ENCODE measurements at regions not wholly inside any gene's neighbourhood (a gene's known extent, or its start where the extent isn't known, plus 50 kb on each side); places are given as distances from the start of the nearest gene placed in this dataset.

DNA sequence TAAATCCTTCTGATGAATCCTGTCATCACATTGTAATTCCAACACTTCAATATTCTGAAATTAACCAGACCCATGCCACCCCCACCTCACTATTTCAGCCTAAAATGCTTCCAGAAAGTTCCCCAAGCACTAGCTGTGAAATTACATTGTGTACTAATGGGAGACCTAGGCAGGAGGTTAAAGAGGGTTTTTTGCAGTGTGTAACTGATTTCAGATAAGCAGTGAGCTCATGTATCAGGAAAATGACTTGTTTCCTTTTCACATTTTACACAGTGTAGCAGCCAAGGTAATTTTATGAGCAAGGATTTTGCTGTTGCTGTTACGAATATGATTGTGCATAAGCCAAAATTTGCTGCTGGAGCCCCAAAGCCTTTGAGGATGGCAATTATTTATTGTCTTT is 129.0 kb downstream of the INHBA start:
- no peak for TF ChIP-seq CTCF (IDR thresholded peaks at IDR 0.05; ENCODE audit: poor library complexity, severe bottlenecking)
- ATAC-seq (ENCODE audit: low read depth): no peak

DNA sequence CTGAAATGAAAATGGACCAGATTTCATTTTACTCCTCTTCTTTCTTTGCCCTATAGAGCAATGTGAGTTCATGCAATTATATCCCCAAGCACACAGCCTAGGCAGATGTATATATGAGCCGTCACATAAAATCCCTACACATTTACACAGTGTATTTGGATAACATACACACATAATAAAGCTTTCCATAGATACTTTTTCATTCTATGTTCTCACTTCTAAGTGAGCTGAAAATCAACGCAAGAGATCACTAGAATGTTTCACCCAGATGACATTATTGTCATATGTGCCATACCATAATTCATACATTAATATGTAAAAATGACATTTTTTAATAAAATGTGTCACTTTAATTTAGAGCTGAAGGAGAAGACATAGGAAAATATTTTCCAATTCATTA is 129.4 kb downstream of the INHBA start:
- no peak for ATAC-seq (ENCODE audit: low read depth)
- Histone ChIP-seq H3K36me3 (ENCODE audit: low read depth) (no peaks in the 10 kb centered on the region), H3K27me3 (ENCODE audit: insufficient read depth, poor library complexity, severe bottlenecking) (no peaks in the 10 kb centered on the region), H3K9me3 (ENCODE audit: severe bottlenecking) (no peaks in the 10 kb centered on the region), H3K27ac (ENCODE audit: poor library complexity, severe bottlenecking) (no peak overlapping the region), H3K4me3 (ENCODE audit: severe bottlenecking) (no peak overlapping the region), H3K4me1 (ENCODE audit: insufficient read depth, poor library complexity, severe bottlenecking) (peaks cover 10% of the 10 kb centered on the region)
- DNase-seq (ENCODE audit: low spot score): no peak
- TF ChIP-seq CTCF (IDR thresholded peaks at IDR 0.05; ENCODE audit: poor library complexity, severe bottlenecking): no peak

More for the DNA sequence above, 129.0 kb downstream of the INHBA start:
- DNase-seq (ENCODE audit: low spot score): no peak
- Histone ChIP-seq H3K36me3 (ENCODE audit: low read depth) (no peaks in the 10 kb centered on the region), H3K4me3 (ENCODE audit: severe bottlenecking) (no peak overlapping the region), H3K9me3 (ENCODE audit: severe bottlenecking) (no peaks in the 10 kb centered on the region), H3K4me1 (ENCODE audit: insufficient read depth, poor library complexity, severe bottlenecking) (peaks cover 10% of the 10 kb centered on the region), H3K27ac (ENCODE audit: poor library complexity, severe bottlenecking) (no peak overlapping the region), H3K27me3 (ENCODE audit: insufficient read depth, poor library complexity, severe bottlenecking) (no peaks in the 10 kb centered on the region)

- Histone ChIP-seq H3K4me3 (ENCODE audit: severe bottlenecking) (no peak overlapping the region), H3K27me3 (ENCODE audit: insufficient read depth, poor library complexity, severe bottlenecking) (no peaks in the 10 kb centered on the region), H3K9me3 (ENCODE audit: severe bottlenecking) (no peaks in the 10 kb centered on the region), H3K4me1 (ENCODE audit: insufficient read depth, poor library complexity, severe bottlenecking) (peaks cover 10% of the 10 kb centered on the region), H3K36me3 (ENCODE audit: low read depth) (no peaks in the 10 kb centered on the region), H3K27ac (ENCODE audit: poor library complexity, severe bottlenecking) (no peak overlapping the region)
- ATAC-seq (ENCODE audit: low read depth) (peak; percentile 80), DNase-seq (ENCODE audit: low spot score) (no peak)
- TF ChIP-seq CTCF (IDR thresholded peaks at IDR 0.05; ENCODE audit: poor library complexity, severe bottlenecking): no peak
Observed at GRCh38 chr7:41573015-41573414, 129.9 kb downstream of the INHBA start.

GRCh38 chr7:41571573-41571972 is 131.3 kb downstream of the INHBA start:
- Histone ChIP-seq H3K4me1 (ENCODE audit: insufficient read depth, poor library complexity, severe bottlenecking) (peaks cover 10% of the 10 kb centered on the region), H3K4me3 (ENCODE audit: severe bottlenecking) (no peak overlapping the region), H3K9me3 (ENCODE audit: severe bottlenecking) (no peaks in the 10 kb centered on the region), H3K36me3 (ENCODE audit: low read depth) (no peaks in the 10 kb centered on the region), H3K27me3 (ENCODE audit: insufficient read depth, poor library complexity, severe bottlenecking) (no peaks in the 10 kb centered on the region), H3K27ac (ENCODE audit: poor library complexity, severe bottlenecking) (no peak overlapping the region)
- ATAC-seq (ENCODE audit: low read depth): no peak
- TF ChIP-seq CTCF (IDR thresholded peaks at IDR 0.05; ENCODE audit: poor library complexity, severe bottlenecking): no peak
- no peak for DNase-seq (ENCODE audit: low spot score)

DNA sequence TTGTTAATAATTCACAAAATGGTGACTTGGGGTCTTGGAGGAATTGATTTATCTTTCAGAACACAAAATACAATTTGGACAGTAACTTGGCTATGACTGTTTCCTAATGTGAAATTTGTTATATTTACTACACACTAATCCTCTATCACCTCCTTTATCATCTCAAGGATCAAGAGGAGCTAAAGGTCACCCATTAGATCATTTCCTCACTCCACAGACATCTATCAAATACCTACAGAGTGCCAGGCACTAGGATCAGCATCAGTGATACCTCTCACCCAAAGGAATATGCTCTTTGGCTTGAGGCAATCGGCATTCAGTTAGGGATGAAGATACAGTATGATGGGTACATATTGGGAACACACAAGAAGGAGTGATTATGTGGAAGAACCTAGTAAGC is 132.1 kb downstream of the INHBA start:
- Histone ChIP-seq H3K9me3 (ENCODE audit: severe bottlenecking) (no peaks in the 10 kb centered on the region), H3K27me3 (ENCODE audit: insufficient read depth, poor library complexity, severe bottlenecking) (no peaks in the 10 kb centered on the region), H3K27ac (ENCODE audit: poor library complexity, severe bottlenecking) (no peak overlapping the region), H3K4me3 (ENCODE audit: severe bottlenecking) (no peak overlapping the region), H3K4me1 (ENCODE audit: insufficient read depth, poor library complexity, severe bottlenecking) (peaks cover 10% of the 10 kb centered on the region), H3K36me3 (ENCODE audit: low read depth) (no peaks in the 10 kb centered on the region)
- no peak for TF ChIP-seq CTCF (IDR thresholded peaks at IDR 0.05; ENCODE audit: poor library complexity, severe bottlenecking)
- DNase-seq (ENCODE audit: low spot score): no peak
- ATAC-seq (ENCODE audit: low read depth): no peak
